ENCODE measurements at regions not wholly inside any gene's neighbourhood (a gene's known extent, or its start where the extent isn't known, plus 50 kb on each side); places are given as distances from the start of the nearest gene placed in this dataset.

DNA sequence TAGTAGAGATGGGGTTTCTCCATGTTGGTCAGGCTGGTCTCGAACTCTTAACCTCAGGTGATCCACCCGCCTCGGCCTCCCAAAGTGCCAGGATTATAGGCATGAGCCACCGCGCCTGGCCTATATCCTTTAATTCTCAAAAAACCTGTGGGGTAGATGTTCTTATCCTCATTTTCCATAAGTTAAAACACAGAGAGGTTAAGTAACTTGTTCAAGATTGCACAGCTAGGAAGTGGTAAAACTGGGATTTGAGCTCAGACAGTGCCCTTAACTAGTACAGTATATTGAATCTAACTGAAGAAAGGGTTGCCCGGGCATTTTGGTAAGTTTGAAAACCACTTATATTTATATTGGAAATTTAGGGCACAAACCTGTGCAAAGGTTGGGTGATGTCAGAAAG lies 116.0 kb downstream of the GLUD2 start:
- Histone ChIP-seq H3K27ac (no peak overlapping the region), H3K9me3 (no peaks in the 10 kb centered on the region), H3K36me3 (no peaks in the 10 kb centered on the region), H3K4me1 (ENCODE audit: insufficient read depth) (no peaks in the 10 kb centered on the region), H3K4me3 (no peak overlapping the region), H3K27me3 (no peaks in the 10 kb centered on the region)
- intact Hi-C loops (cut with DNase I), result no loop called here
- TF ChIP-seq, protein P1, sequence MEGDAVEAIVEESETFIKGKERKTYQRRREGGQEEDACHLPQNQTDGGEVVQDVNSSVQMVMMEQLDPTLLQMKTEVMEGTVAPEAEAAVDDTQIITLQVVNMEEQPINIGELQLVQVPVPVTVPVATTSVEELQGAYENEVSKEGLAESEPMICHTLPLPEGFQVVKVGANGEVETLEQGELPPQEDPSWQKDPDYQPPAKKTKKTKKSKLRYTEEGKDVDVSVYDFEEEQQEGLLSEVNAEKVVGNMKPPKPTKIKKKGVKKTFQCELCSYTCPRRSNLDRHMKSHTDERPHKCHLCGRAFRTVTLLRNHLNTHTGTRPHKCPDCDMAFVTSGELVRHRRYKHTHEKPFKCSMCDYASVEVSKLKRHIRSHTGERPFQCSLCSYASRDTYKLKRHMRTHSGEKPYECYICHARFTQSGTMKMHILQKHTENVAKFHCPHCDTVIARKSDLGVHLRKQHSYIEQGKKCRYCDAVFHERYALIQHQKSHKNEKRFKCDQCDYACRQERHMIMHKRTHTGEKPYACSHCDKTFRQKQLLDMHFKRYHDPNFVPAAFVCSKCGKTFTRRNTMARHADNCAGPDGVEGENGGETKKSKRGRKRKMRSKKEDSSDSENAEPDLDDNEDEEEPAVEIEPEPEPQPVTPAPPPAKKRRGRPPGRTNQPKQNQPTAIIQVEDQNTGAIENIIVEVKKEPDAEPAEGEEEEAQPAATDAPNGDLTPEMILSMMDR (IDR thresholded peaks at IDR 0.05), result no peak
- TF ChIP-seq EP300 (IDR thresholded peaks at IDR 0.05), result no peak
- no peak for TF ChIP-seq POLR2A (IDR thresholded peaks at IDR 0.05)
- 87 to 89% (median 87%) methylated on average over 6 of the region's 6 CpGs for WGBS, 3 donors
- DNase-seq, result no peak

DNA sequence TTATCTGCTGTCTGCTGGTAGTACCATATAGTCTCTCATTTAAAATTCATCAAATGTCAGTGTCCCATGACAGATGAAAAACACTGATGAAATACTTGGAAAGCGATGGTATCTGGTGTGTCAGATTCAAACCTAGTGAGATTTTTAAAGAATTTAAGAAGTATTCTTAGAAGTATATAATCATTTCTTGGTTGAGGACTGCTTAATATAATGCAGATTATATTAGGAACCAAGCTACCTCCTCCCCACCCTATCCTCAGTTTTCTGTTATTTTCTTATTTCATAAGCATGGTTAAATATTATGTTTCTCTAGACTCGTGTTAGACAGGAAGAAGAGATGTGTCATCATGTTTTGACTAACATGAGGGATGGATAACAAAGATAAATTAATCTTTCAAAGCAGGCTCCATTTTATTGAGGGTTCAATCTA lies 118.5 kb downstream of the GLUD2 start:
- H3K9me3 ChIP-seq, result no peaks in the 10 kb centered on the region
- H3K27me3 ChIP-seq, result no peaks in the 10 kb centered on the region
- no peaks in the 10 kb centered on the region for H3K36me3 ChIP-seq
- intact Hi-C loops (cut with DNase I), result no loop called here
- WGBS, 3 donors, result 42 to 48% (median 45%) methylated on average over 2 of the region's 2 CpGs
- TF ChIP-seq EP300 (IDR thresholded peaks at IDR 0.05) (no peak), POLR2A (IDR thresholded peaks at IDR 0.05) (no peak)
- TF ChIP-seq, protein P1 (IDR thresholded peaks at IDR 0.05), result no peak
- no peaks in the 10 kb centered on the region for H3K4me1 ChIP-seq (ENCODE audit: insufficient read depth)
- no peak overlapping the region for H3K4me3 ChIP-seq
- DNase-seq, result no peak
- no peak overlapping the region for H3K27ac ChIP-seq

DNA sequence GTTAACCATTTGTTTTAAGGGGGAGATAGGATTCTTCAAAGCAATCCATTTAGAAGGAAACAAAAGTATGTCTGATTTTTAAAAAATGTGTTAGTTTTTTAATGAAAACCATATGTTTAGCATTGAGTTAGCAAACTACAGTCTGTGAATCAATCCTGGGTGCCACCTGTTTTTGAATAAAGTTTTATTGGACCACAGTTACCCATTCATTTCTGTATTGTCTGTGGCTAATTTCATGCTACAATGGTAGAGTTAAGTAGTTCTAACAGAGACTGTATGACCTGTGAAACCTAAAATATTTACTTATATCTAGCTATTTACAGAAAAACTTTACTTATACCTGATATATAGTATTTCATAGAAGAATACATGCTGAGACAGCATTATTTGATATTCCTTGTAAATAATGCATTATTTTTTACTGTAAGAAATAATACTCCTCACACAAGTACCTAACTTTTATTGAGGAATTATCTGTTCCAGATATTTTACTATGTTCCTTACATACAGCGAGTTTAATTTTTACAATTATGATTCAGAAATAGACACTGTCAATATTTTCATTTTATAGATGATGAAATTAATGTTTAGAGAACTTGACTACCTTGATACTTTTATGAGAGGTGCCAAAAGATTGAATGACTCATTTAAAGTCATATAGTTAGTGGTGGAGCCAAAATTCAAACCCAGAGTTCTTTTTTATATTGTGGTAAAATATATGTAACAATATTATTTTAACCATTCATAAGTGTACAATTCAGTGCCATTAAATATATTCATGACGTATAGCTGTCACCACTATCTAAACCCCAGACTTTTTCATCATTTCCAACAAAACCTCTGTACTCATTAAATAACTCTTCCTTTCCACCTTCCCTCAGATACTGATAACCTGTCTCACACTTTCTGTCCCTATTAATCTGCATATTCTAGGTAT lies 122.0 kb downstream of the GLUD2 start:
- no peak overlapping the region for H3K27ac ChIP-seq
- no peaks in the 10 kb centered on the region for H3K4me1 ChIP-seq (ENCODE audit: insufficient read depth)
- H3K4me3 ChIP-seq, result no peak overlapping the region
- no peaks in the 10 kb centered on the region for H3K9me3 ChIP-seq
- H3K36me3 ChIP-seq, result no peaks in the 10 kb centered on the region
- intact Hi-C loops (cut with DNase I), result no loop called here
- TF ChIP-seq EP300 (IDR thresholded peaks at IDR 0.05) (no peak), POLR2A (IDR thresholded peaks at IDR 0.05) (no peak)
- TF ChIP-seq, protein P1 (IDR thresholded peaks at IDR 0.05), result no peak
- no peak for DNase-seq
- WGBS, 3 donors, result 45 to 78% (median 59%) methylated on average over 2 of the region's 2 CpGs
- H3K27me3 ChIP-seq, result no peaks in the 10 kb centered on the region

DNA sequence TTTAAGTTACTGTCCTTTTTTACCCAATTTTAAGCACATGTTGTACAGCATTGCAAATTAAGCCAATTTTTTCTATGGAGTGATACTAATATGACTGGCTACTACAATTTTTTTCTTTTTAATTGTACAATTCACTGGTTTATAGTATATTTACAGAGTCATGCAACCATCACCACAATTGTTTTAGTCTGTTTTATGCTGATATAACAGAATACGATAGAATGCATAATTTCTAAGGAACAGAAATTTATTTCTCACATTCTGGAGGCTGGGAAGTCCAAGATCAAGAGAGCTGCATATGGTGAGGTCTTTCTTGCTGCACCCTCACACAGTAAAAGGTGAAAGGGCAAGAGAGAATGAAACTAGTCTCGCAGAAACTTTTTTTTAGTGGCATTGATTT lies 125.3 kb downstream of the GLUD2 start:
- H3K4me1 ChIP-seq (ENCODE audit: insufficient read depth), result no peaks in the 10 kb centered on the region
- intact Hi-C loops (cut with DNase I), result no loop called here
- H3K4me3 ChIP-seq, result no peak overlapping the region
- H3K27me3 ChIP-seq, result no peaks in the 10 kb centered on the region
- H3K27ac ChIP-seq, result no peak overlapping the region
- WGBS, 3 donors, result 69 to 78% (median 77%) methylated on average over 2 of the region's 2 CpGs
- no peak for TF ChIP-seq EP300 (IDR thresholded peaks at IDR 0.05)
- TF ChIP-seq, protein P1 (IDR thresholded peaks at IDR 0.05), result no peak
- no peak for TF ChIP-seq POLR2A (IDR thresholded peaks at IDR 0.05)
- H3K9me3 ChIP-seq, result no peaks in the 10 kb centered on the region
- DNase-seq, result no peak
- no peaks in the 10 kb centered on the region for H3K36me3 ChIP-seq

Data from ovary (tissue), 7 donors.